NB4 (cell line): ENCODE measurements at regions not wholly inside any gene's neighbourhood (a gene's known extent, or its start where the extent isn't known, plus 50 kb on each side); places are given as distances from the start of the nearest gene placed in this dataset.

Experiments used
- CTCF ChIP-seq: IDR thresholded peaks from one replicate; pipeline ENCODE4 v1.5.1; 2012; ENCODE audit warnings: low read depth, low read length
- MAX ChIP-seq: IDR thresholded peaks from 2 replicates; pipeline ENCODE4 v1.6.1; 2011; ENCODE audit warnings: low read depth, low read length
- POLR2A ChIP-seq: IDR thresholded peaks from 2 replicates; pipeline ENCODE4 v1.6.1; 2011; ENCODE audit warnings: mild to moderate bottlenecking; ENCODE audit not compliant: insufficient read length; ENCODE audit errors: extremely low read depth

- TF ChIP-seq MAX (no peak), CTCF (no peak), POLR2A (no peak)
Measured at GRCh38 chr18:75548353-75548905, 120.9 kb upstream of the SMIM21 start.
